Skeletal muscle cell (primary cell): ENCODE measurements at regions not wholly inside any gene's neighbourhood (a gene's known extent, or its start where the extent isn't known, plus 50 kb on each side); places are given as distances from the start of the nearest gene placed in this dataset.
"Not testable (repeated sequence)": the region's sequence is repeated elsewhere in the genome, so short reads cannot be mapped to it uniquely, and the experiment has no call there.

Experiments used
- DNase-seq: peaks from one replicate; pipeline ENCODE4 v3.0.0-alpha.2; 2010; ENCODE audit warnings: low read depth
- H3K4me3 ChIP-seq: 2 replicates; pipeline ENCODE4 v1.5.1; 2011; ENCODE audit warnings: low read depth, mild to moderate bottlenecking, control low read depth, low read length, moderate library complexity

DNA sequence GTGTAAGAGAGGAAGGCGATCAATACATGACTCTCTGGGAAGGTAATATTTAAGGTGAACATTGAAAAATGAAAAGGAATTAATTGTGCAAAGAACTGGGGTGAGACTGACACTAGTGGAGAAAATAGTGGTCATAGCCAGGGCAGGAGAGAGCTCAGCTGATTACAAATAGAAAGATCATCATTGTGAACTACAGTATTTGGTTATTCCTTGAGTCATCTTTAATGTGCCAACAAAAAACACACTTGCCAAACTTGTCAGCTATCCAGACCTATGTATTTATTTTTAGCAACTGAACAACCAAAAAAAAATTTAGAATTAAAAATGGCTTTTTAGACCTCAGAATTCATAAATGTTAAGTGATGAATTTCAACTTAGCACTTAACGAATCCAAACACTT lies 749.8 kb upstream of the CDH9 start:
- DNase-seq: no peak
- H3K4me3 ChIP-seq: no peak overlapping the region

DNA sequence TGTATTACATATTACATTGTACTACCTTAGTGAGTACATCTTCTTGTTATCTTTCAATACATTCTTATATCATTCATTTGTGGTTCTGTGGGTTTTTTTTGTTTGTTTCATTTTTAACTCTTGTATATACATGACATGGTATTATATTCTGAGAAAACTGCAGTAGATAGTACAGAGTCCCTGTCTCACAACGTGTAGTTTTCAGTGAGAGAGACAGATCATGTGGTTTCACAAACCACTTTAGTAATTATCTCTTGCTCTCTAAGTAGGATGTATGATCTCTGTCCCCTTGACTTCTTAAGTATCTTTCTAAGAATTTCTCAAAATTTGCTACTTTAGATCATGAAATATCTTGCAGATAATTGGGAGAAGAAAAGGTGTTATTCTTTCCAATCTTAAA lies 745.9 kb upstream of the CDH9 start:
- H3K4me3 ChIP-seq: no peak overlapping the region
- no peak for DNase-seq

GRCh38 chr5:27778121-27778520 lies 739.7 kb upstream of the CDH9 start:
- DNase-seq: no peak
- no peak overlapping the region for H3K4me3 ChIP-seq

GRCh38 chr5:27773636-27774035 lies 735.2 kb upstream of the CDH9 start:
- no peak for DNase-seq
- no peak overlapping the region for H3K4me3 ChIP-seq

DNA sequence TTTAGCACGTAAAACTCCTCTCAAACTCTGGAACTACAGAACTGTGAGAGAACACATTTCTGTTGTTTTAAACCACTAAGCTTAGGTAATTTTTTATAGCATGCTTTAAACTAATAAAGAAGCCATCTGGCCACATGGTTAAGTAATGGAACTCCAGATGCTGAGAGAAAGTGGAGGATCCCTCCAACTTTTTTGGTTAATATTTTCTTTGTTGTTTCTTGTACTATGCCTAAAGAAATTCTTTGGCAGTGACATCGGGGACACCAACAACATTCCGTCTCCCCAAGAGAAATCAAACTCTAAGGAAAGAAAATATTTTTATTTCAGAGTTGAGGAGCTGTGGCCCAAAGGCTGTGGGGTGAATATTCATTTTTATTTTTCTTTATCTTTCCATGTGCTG lies 734.8 kb upstream of the CDH9 start:
- H3K4me3 ChIP-seq: no peak overlapping the region
- no peak for DNase-seq

GRCh38 chr5:27769748-27770402 lies 731.5 kb upstream of the CDH9 start:
- no peak overlapping the region for H3K4me3 ChIP-seq
- DNase-seq: no peak

- H3K4me3 ChIP-seq: no peak overlapping the region
- DNase-seq: no peak
Observed at GRCh38 chr5:27748847-27749246, 710.5 kb upstream of the CDH9 start.

DNA sequence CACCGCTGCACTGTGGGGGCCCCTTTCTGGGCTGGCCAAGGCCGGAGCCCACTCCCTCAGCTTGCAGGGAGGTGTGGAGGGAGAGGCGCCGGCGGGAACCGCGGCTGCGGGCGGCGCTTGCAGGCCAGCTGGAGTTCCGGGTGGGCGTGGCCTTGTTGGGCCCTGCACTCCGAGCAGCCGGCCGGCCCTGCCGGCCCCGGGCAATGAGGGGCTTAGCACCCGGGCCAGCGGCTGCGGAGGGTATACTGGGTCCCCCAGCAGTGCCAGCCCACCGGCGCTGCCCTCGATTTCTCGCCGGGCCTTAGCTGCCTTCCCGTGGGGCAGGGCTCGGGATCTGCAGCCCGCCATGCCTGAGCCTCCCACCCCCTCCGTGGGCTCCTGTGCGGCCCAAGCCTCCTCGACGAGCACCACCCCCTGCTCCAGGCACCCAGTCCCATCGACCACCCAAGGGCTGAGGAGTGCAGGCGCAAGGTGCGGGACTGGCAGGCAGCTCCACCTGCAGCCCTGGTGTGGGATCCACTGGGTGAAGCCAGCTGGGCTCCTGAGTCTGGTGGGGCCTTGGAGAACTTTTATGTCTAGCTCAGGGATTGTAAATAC lies 705.1 kb upstream of the CDH9 start:
- not testable (repeated sequence) for DNase-seq, H3K4me3 ChIP-seq

DNA sequence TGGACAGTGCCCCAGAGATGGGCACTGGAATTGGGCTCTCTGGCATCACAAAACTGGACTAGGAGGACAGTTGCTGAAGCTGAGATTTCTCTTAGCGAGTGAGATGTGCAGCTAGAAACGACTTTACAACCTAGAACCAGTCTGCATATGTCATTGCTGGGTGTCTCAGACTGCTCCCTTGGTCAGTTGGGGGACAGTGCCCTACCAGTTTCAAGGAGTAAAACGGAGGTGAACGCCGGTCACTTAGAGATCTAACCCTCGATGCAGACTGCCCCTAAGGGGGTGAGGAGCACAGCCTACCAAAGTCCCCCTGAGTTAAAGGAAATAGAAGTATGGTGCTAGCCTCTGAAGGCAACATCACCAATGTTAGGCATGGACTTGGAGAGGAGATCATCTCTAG lies 704.4 kb upstream of the CDH9 start:
- no peak overlapping the region for H3K4me3 ChIP-seq
- no peak for DNase-seq

- no peak for DNase-seq
- no peak overlapping the region for H3K4me3 ChIP-seq
Observed at GRCh38 chr5:27734838-27735237, 696.5 kb upstream of the CDH9 start.

GRCh38 chr5:27733237-27733636 lies 694.9 kb upstream of the CDH9 start:
- no peak for DNase-seq

GRCh38 chr5:27727254-27727653 lies 688.9 kb upstream of the CDH9 start:
- H3K4me3 ChIP-seq: no peak overlapping the region
- DNase-seq: no peak

More at GRCh38 chr5:27733237-27733636, 694.9 kb upstream of the CDH9 start:
- no peak overlapping the region for H3K4me3 ChIP-seq

GRCh38 chr5:27722337-27722736 lies 684.0 kb upstream of the CDH9 start:
- H3K4me3 ChIP-seq: no peak overlapping the region
- DNase-seq: no peak

DNA sequence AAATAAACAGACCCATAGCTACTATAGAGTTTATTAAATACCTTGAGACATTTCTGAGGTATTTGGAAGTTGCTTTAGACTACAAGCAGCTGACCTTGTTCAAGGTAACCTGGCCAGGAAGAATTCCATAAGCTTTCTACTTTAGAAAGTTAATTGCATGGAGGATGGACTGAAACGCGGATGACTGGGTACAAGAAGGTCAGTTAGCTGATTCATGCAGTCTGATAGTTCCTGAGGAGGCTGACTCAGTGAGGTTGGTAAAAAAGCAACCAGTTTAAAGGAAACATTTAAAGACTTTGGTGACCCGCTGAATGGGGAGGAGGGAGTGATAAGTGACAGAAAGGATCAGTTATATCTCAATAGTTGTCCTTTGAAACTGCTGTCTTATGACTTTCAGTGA lies 670.1 kb upstream of the CDH9 start:
- H3K4me3 ChIP-seq: no peak overlapping the region

DNA sequence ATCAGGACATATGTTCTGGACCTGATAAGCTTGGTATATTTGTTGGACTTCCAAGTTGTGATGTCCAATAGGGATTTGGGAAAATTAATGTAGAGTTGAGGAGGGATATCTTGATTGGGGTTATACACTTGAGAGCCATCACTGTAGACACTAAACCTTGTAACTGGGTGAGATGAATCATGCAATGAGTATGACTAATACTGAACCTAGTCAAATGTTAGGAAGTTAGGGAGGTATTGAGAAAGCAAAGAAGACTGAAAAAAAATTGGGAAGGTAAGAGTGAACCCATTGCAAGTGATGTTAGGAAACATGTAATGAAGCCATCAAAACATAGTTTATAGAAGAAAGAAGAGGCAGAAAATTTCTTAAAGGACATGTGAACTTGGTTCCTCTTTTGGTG lies 668.4 kb upstream of the CDH9 start:
- no peak overlapping the region for H3K4me3 ChIP-seq
- no peak for DNase-seq

More for the DNA sequence above, 670.1 kb upstream of the CDH9 start:
- DNase-seq: no peak

- DNase-seq: no peak
- no peak overlapping the region for H3K4me3 ChIP-seq
Observed at GRCh38 chr5:27705661-27706060, 667.3 kb upstream of the CDH9 start.

- DNase-seq: peak; percentile 42
- H3K4me3 ChIP-seq: no peak overlapping the region
Observed at GRCh38 chr5:27701931-27702903, 663.8 kb upstream of the CDH9 start.

GRCh38 chr5:27700526-27700925 lies 662.1 kb upstream of the CDH9 start:
- H3K4me3 ChIP-seq: no peak overlapping the region
- no peak for DNase-seq

DNA sequence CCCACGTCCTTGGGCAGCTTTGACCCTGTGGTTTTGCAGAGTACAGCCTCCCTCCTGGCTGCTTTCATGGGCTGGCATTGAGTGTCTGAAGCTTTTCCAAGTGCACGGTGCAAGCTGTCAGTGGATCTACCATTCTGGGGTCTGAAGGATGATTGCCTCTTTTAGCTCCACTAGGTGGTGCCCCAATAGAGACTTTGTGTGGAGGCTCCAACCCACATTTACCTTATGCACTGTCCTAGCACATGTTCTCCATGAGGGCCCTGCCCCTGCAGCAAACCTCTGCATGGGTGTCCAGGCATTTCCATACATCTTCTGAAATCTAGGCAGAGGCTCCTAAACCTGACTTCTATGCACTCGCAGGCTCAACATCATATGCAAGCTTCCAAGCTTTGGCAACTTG lies 644.2 kb upstream of the CDH9 start:
- DNase-seq: no peak

DNA sequence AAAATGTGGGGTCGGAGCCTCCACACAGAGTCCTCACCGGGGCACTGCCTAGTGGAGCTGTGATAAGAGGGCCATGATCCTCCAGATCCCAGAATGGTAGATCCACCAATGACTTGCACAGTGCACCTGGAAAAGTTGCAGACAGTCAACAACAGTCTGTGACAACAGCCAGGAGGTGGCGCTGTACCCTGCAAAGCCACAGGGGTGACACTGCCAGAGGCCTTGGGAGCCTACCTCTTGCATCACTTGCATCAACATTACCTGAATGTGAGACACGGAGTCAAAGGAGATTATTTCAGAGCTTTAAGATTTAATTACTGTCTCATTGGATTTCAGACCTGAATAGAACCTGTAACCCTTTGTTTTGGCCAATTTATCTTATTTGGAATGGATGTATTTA lies 614.1 kb upstream of the CDH9 start:
- DNase-seq: no peak
- no peak overlapping the region for H3K4me3 ChIP-seq

More for the DNA sequence above, 644.2 kb upstream of the CDH9 start:
- no peak overlapping the region for H3K4me3 ChIP-seq
